ENCODE measurements at regions not wholly inside any gene's neighbourhood (a gene's known extent, or its start where the extent isn't known, plus 50 kb on each side); places are given as distances from the start of the nearest gene placed in this dataset.

GRCh38 chr4:186826006-186826405 is 102.3 kb upstream of the FAT1 start:
- no peak overlapping the region for H3K4ac ChIP-seq (ENCODE audit: low read depth, low read length)

More at GRCh38 chr4:186826006-186826405, 102.3 kb upstream of the FAT1 start:
- ATAC-seq (ENCODE audit: low read depth) (no peak), DNase-seq (no peak)
- 0 out of 4 replicates have a peak, but pooled peaks cover 0 to 7% of the 10 kb centered on the region in 2 experiments for H3K79me1 ChIP-seq (ENCODE audit: low read depth in 1 of 2, low read length in 2 of 2)
- H3K4me1 ChIP-seq (ENCODE audit: control insufficient read depth, insufficient read depth, low read length), result peaks cover 22% of the 10 kb centered on the region
- no peaks in the 10 kb centered on the region for H3K27me3 ChIP-seq (ENCODE audit: control insufficient read depth, insufficient read depth, low read length)
- H3K23ac ChIP-seq (ENCODE audit: low read depth, low read length), result no peak overlapping the region
- peak overlapping the region; percentile 12; the same call in 1 of the 3 replicates for H2BK15ac ChIP-seq (ENCODE audit: low read depth, low read length)
- H3K9me1 ChIP-seq (ENCODE audit: insufficient read depth, low read length), result peaks cover 18% of the 10 kb centered on the region
- no peaks in the 10 kb centered on the region for H4K20me1 ChIP-seq (ENCODE audit: insufficient read depth, low read length)
- dilution Hi-C loops (cut with HindIII; ENCODE audit: low sequenced_read_pairs, unreplicated experiment) (no loop called here), intact Hi-C loops (cut with micrococcal nuclease) (loop anchor here (5.0 kb wide), 1 partner anchor 99 kb away; no protein-coding TSS in a partner anchor), in situ Hi-C loops (cut with MboI; ENCODE audit: low sequenced_read_pairs) (no loop called here)
- no peak overlapping the region for H2AFZ ChIP-seq (replicated peaks; ENCODE audit: low read length, poor library complexity)
- 0 out of 2 replicates have a peak, but pooled peaks cover 2% of the 10 kb centered on the region for H3K9me3 ChIP-seq (ENCODE audit: control insufficient read depth, insufficient read depth, low read length)
- H3K18ac ChIP-seq (ENCODE audit: low read depth, low read length), result peak overlapping the region; percentile 74
- no peak overlapping the region for H3K56ac ChIP-seq (ENCODE audit: extremely low read depth, insufficient read depth, low read length)
- H3K36me3 ChIP-seq (ENCODE audit: control insufficient read depth, insufficient read depth, low read length), result no peaks in the 10 kb centered on the region
- H2AK5ac ChIP-seq (ENCODE audit: low read depth, low read length), result no peak overlapping the region
- WGBS, 2 experiments (ENCODE audit: extremely low coverage in 2 of 2, insufficient read length in 1 of 2), result no CpG with 5 or more reads among the region's 2 CpGs
- H4K91ac ChIP-seq (ENCODE audit: insufficient read depth, low read depth, low read length), result no peak overlapping the region
- no peak overlapping the region for H3K27ac ChIP-seq (ENCODE audit: insufficient read depth, low read length)
- peak overlapping the region; percentile 33; the same call in 1 of the 2 replicates for H4K5ac ChIP-seq (ENCODE audit: low read depth, low read length)
- no peak overlapping the region for H2AK9ac ChIP-seq (replicated peaks; ENCODE audit: low read depth, low read length, poor library complexity)
- H2BK120ac ChIP-seq (ENCODE audit: low read depth, low read length), result no peak overlapping the region; the same call in 1 of the 2 replicates
- H2BK5ac ChIP-seq (ENCODE audit: low read depth, low read length, poor library complexity, severe bottlenecking), result peak overlapping the region; percentile 28
- no peak overlapping the region for H4K8ac ChIP-seq (ENCODE audit: low read depth in 2 of 2, low read length in 2 of 2)
- no peak overlapping the region for H3K14ac ChIP-seq (replicated peaks; ENCODE audit: low read depth, low read length)
- POLR2A ChIA-PET (ENCODE audit: unreplicated experiment), result no interaction called here
- H3K4me2 ChIP-seq (ENCODE audit: low read depth, low read length), result peak overlapping the region; percentile 67; the same call in 1 of the 2 replicates
- H3K4me3 ChIP-seq (ENCODE audit: insufficient read depth, low read depth, low read length), result no peak overlapping the region
- CTCF ChIA-PET, result interaction anchor here (0.9 kb wide), 1 partner anchor 17 kb away, joined by 3 read pairs; no protein-coding TSS in a partner anchor
- H3K9ac ChIP-seq (ENCODE audit: low read depth, low read length), result peak overlapping the region; percentile 33; the same call in 1 of the 2 replicates
- TF ChIP-seq RFX5 (IDR thresholded peaks at IDR 0.05; ENCODE audit: low read depth, low read length) (no peak), MXI1 (IDR thresholded peaks at IDR 0.05; ENCODE audit: borderline replicate concordance, low read depth, low read length) (no peak), MAZ (IDR thresholded peaks at IDR 0.05; ENCODE audit: borderline replicate concordance, low read depth, low read length) (no peak), POLR2A (IDR thresholded peaks at IDR 0.05; ENCODE audit: low read depth, low read length) (no peak), CHD1 (IDR thresholded peaks at IDR 0.05; ENCODE audit: low read depth, low read length) (no peak), MAFK (IDR thresholded peaks at IDR 0.05; ENCODE audit: low read depth, low read length) (no peak), RAD21 (IDR thresholded peaks at IDR 0.05; ENCODE audit: low read length) (no peak), BHLHE40 (IDR thresholded peaks at IDR 0.05; ENCODE audit: low read depth, low read length) (no peak), NFE2L2 (IDR thresholded peaks at IDR 0.05; ENCODE audit: low read depth, low read length) (no peak), FOS (IDR thresholded peaks at IDR 0.05; ENCODE audit: low read depth, low read length) (no peak), CEBPB (IDR thresholded peaks at IDR 0.05; ENCODE audit: low read depth, low read length) (no peak), SMC3 (IDR thresholded peaks at IDR 0.05; ENCODE audit: low read depth, low read length) (no peak), USF2 (IDR thresholded peaks at IDR 0.05; ENCODE audit: low read depth, low read length) (no peak), RCOR1 (IDR thresholded peaks at IDR 0.05; ENCODE audit: insufficient replicate concordance, low read length) (no peak)
- TF ChIP-seq, protein P1, sequence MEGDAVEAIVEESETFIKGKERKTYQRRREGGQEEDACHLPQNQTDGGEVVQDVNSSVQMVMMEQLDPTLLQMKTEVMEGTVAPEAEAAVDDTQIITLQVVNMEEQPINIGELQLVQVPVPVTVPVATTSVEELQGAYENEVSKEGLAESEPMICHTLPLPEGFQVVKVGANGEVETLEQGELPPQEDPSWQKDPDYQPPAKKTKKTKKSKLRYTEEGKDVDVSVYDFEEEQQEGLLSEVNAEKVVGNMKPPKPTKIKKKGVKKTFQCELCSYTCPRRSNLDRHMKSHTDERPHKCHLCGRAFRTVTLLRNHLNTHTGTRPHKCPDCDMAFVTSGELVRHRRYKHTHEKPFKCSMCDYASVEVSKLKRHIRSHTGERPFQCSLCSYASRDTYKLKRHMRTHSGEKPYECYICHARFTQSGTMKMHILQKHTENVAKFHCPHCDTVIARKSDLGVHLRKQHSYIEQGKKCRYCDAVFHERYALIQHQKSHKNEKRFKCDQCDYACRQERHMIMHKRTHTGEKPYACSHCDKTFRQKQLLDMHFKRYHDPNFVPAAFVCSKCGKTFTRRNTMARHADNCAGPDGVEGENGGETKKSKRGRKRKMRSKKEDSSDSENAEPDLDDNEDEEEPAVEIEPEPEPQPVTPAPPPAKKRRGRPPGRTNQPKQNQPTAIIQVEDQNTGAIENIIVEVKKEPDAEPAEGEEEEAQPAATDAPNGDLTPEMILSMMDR (conservative IDR thresholded peaks at IDR 0.05; ENCODE audit: low read depth, low read length), result no peak
- TF ChIP-seq, protein P2, sequence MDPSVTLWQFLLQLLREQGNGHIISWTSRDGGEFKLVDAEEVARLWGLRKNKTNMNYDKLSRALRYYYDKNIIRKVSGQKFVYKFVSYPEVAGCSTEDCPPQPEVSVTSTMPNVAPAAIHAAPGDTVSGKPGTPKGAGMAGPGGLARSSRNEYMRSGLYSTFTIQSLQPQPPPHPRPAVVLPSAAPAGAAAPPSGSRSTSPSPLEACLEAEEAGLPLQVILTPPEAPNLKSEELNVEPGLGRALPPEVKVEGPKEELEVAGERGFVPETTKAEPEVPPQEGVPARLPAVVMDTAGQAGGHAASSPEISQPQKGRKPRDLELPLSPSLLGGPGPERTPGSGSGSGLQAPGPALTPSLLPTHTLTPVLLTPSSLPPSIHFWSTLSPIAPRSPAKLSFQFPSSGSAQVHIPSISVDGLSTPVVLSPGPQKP (IDR thresholded peaks at IDR 0.05; ENCODE audit: borderline replicate concordance, low read depth, low read length), result no peak
- no TSS peak for BruUV-seq (replicated peaks)
- H2BK20ac ChIP-seq (ENCODE audit: low read depth, low read length), result peak overlapping the region; percentile 41
